Nephron progenitor cell (in vitro differentiated cells): ENCODE measurements at regions not wholly inside any gene's neighbourhood (a gene's known extent, or its start where the extent isn't known, plus 50 kb on each side); places are given as distances from the start of the nearest gene placed in this dataset.

Source experiments
- DNase-seq: peaks from one replicate; pipeline ENCODE4 v3.0.0; 2021
- H3K27ac Mint-ChIP-seq: 2 replicates; pipeline ENCODE4 v1.8.0; 2021; ENCODE audit warnings: mild to moderate bottlenecking, moderate library complexity, mixed read lengths
- H3K27me3 Mint-ChIP-seq: 2 replicates; pipeline ENCODE4 v1.8.0; 2021; ENCODE audit warnings: mild to moderate bottlenecking, low read depth, mixed read lengths; ENCODE audit not compliant: poor library complexity
- H3K36me3 Mint-ChIP-seq: 2 replicates; pipeline ENCODE4 v1.8.0; 2021; ENCODE audit warnings: low read depth, mixed read lengths
- H3K4me1 Mint-ChIP-seq: 2 replicates; pipeline ENCODE4 v1.8.0; 2021; ENCODE audit warnings: mixed read lengths
- H3K4me3 Mint-ChIP-seq: 2 replicates; pipeline ENCODE4 v1.8.0; 2021; ENCODE audit warnings: mild to moderate bottlenecking, moderate library complexity, mixed read lengths
- H3K9me3 Mint-ChIP-seq: 2 replicates; pipeline ENCODE4 v1.8.0; 2021; ENCODE audit warnings: mild to moderate bottlenecking, moderate library complexity, mixed read lengths
- TF ChIP-seq, protein P1 (sequence below): fragments of 200-600 bp; sonication (generic); IDR thresholded peaks from 2 replicates; pipeline ENCODE4 v1.5.0; 2021; ENCODE audit warnings: antibody characterized with exemption

DNA sequence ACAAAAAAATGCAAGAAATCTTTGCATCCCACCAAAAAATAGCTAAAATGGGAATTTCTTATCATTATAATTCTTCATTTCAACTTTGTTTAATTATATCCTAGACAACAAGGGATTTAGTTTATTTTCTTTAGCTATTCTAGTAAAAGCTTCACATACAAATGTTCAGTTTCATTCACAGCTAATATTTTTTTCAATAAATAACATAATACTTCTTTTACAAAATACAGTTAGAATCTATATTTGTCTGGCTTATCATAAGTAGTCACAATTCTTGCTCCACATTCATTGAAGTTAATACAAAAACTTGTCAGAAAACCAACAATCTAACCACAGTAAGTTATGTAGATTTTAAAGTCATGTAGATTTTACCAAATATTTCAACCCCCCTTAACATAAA lies 414.4 kb downstream of the FAT4 start:
- Mint-ChIP-seq H3K9me3 (no peaks in the 10 kb centered on the region), H3K27ac (no peak overlapping the region), H3K27me3 (no peaks in the 10 kb centered on the region), H3K36me3 (no peaks in the 10 kb centered on the region), H3K4me1 (peaks cover 18% of the 10 kb centered on the region), H3K4me3 (no peak overlapping the region)
- no peak for DNase-seq
- TF ChIP-seq, protein P1, sequence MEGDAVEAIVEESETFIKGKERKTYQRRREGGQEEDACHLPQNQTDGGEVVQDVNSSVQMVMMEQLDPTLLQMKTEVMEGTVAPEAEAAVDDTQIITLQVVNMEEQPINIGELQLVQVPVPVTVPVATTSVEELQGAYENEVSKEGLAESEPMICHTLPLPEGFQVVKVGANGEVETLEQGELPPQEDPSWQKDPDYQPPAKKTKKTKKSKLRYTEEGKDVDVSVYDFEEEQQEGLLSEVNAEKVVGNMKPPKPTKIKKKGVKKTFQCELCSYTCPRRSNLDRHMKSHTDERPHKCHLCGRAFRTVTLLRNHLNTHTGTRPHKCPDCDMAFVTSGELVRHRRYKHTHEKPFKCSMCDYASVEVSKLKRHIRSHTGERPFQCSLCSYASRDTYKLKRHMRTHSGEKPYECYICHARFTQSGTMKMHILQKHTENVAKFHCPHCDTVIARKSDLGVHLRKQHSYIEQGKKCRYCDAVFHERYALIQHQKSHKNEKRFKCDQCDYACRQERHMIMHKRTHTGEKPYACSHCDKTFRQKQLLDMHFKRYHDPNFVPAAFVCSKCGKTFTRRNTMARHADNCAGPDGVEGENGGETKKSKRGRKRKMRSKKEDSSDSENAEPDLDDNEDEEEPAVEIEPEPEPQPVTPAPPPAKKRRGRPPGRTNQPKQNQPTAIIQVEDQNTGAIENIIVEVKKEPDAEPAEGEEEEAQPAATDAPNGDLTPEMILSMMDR, result no peak

DNA sequence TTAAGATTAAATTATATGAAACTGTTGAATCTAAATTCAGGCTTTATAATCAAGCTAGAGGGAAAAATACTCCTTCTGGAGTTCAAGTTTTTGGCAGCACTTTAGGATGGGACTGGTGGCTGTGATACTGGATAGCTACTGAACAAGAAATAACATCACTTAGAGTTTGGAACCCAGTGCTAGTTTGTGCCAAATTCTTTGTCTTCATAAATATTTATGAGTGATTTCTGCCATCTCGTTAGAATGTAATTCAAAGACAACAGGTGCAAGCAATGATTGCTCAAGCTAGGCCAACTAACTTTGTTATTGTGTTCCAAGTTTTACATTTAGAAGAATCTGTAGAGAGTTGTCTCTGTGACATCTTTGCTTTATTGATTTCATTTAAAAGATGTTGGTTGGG lies 417.9 kb downstream of the FAT4 start:
- Mint-ChIP-seq H3K27ac (no peak overlapping the region), H3K9me3 (no peaks in the 10 kb centered on the region), H3K4me1 (peaks cover 29% of the 10 kb centered on the region), H3K36me3 (no peaks in the 10 kb centered on the region), H3K4me3 (no peak overlapping the region), H3K27me3 (peaks cover 4% of the 10 kb centered on the region)
- DNase-seq, result no peak
- TF ChIP-seq, protein P1, result no peak

DNA sequence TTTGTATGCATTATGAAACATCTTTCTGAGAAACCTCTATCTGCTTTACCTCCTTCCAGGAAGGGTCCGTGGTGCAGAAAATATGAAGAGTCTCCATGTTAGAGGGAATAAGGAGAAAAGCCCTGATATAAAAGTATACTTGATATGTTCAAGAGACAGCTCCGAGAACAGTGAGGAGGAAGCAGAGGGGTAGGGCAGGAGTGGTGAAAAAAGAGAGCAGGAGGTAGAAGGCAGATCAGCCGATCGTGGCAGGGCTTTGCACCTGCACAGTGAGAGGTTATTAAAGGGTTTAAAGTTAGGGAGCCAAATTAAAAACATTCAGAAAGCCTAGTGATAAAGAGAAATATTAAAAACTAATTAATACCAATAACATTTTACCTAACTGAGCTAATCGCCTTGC lies 419.7 kb downstream of the FAT4 start:
- Mint-ChIP-seq H3K36me3 (no peaks in the 10 kb centered on the region), H3K9me3 (no peaks in the 10 kb centered on the region), H3K4me1 (peaks cover 36% of the 10 kb centered on the region), H3K4me3 (no peak overlapping the region), H3K27ac (peak overlapping the region; percentile 0), H3K27me3 (peaks cover 4% of the 10 kb centered on the region)
- TF ChIP-seq, protein P1, result no peak
- DNase-seq, result no peak

DNA sequence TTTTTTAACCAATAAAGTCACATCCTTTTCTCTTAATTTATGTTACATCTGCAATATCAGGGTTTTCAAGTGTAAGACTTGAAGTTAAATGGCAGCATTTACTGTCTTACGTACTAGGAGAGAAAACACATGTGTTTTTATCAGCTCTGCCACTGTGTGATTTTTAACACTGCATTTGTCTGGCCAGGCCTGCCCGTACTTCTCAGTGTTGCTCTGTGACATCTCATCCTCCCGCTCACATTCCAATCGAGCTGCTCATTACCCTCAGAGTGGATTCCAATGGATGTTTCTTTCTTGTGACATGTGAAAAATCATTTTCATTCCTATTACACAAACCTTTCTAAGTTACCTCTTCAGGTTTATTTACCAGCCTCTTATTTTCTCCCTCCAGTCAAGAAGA lies 420.3 kb downstream of the FAT4 start:
- Mint-ChIP-seq H3K9me3 (no peaks in the 10 kb centered on the region), H3K4me1 (peaks cover 39% of the 10 kb centered on the region), H3K4me3 (no peak overlapping the region), H3K27ac (no peak overlapping the region), H3K27me3 (peaks cover 4% of the 10 kb centered on the region), H3K36me3 (no peaks in the 10 kb centered on the region)
- TF ChIP-seq, protein P1, result no peak
- DNase-seq, result peak; percentile 29

DNA sequence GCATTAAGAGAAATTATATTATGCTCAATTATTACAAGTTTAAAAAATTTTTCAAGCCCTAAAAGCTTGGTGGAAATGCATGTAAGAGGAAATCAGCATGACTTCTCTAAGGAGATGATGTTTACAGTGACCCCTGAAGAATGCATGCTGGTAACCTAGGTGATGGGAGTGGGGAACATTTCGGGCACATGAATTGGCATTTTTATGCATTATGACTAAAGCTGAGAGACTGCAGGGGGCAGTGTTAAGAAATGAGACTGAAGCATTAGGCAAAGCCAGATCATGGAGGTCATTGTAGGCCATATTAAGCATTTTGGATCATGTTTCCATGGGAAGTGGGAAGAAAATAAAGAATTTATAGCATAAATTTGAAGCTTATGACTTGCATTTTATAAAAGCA lies 421.3 kb downstream of the FAT4 start:
- no peak for DNase-seq
- Mint-ChIP-seq H3K4me1 (peaks cover 44% of the 10 kb centered on the region), H3K4me3 (no peak overlapping the region), H3K36me3 (no peaks in the 10 kb centered on the region), H3K9me3 (no peaks in the 10 kb centered on the region), H3K27ac (no peak overlapping the region), H3K27me3 (peaks cover 4% of the 10 kb centered on the region)
- TF ChIP-seq, protein P1, result no peak

DNA sequence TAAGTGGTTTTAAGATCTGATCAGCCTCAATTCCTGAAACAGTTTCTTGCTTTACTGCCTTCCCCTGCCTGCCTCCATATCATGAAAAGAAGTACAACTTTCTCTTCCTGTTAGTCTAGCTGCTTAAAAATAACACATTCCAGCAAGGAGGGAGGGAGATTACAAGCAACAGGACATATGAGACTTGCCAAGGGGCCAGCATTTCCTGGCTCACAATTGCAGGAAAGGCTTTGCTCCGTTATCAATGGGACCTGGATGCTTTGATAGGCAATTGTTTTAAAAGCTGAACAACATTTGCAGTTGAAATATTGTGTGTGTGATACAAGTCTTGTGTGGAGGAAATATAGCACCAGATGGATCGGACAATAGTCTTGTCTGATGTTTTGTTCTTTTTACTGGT lies 425.0 kb downstream of the FAT4 start:
- Mint-ChIP-seq H3K27ac (peak overlapping the region; percentile 96), H3K36me3 (peaks cover 5% of the 10 kb centered on the region), H3K4me1 (peaks cover 30% of the 10 kb centered on the region), H3K27me3 (no peaks in the 10 kb centered on the region), H3K9me3 (peaks cover 15% of the 10 kb centered on the region), H3K4me3 (no peak overlapping the region)
- no peak for DNase-seq
- TF ChIP-seq, protein P1, result no peak
